ENCODE measurements at regions not wholly inside any gene's neighbourhood (a gene's known extent, or its start where the extent isn't known, plus 50 kb on each side); places are given as distances from the start of the nearest gene placed in this dataset.
"Not testable (repeated sequence)": the region's sequence is repeated elsewhere in the genome, so short reads cannot be mapped to it uniquely, and the experiment has no call there.

DNA sequence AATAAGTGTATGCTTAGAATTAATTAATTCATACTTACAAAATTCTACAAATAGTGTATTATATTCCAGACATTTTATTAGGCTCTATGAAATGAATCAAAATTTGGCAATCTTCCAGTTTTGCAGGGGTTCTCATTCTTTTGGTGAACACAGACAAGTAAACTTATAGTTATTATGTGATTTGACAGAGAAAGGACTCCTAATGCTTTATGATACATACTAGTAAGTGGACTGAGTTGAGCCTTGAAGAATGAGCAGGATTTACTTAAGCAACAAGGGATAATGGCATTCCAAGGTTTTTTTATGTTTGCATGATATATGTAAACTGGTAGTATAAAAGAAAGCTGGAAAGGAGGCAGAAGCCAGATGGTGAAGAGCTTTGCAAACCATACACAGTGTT lies 145.7 kb upstream of the FERD3L start:
- DNase-seq = no peak

DNA sequence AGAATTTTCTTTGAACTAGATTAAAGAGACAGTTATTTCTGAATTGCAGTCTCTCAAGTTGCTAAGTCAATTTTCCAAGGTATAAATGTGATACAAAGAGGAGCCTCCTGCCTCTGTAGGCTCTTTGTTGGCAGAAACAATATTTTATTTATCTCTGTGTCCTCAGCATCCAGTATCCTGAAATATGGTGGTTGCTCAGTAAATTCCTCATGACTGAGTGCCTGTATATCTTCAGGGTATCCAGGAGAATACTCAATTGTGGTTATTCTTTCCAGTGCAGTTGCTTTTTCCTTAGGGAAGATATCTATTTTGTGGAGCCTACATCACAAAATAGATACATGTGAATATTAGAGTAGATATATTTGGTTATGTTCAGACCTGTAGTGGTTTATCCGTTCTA lies 144.8 kb upstream of the FERD3L start:
- DNase-seq = no peak

DNA sequence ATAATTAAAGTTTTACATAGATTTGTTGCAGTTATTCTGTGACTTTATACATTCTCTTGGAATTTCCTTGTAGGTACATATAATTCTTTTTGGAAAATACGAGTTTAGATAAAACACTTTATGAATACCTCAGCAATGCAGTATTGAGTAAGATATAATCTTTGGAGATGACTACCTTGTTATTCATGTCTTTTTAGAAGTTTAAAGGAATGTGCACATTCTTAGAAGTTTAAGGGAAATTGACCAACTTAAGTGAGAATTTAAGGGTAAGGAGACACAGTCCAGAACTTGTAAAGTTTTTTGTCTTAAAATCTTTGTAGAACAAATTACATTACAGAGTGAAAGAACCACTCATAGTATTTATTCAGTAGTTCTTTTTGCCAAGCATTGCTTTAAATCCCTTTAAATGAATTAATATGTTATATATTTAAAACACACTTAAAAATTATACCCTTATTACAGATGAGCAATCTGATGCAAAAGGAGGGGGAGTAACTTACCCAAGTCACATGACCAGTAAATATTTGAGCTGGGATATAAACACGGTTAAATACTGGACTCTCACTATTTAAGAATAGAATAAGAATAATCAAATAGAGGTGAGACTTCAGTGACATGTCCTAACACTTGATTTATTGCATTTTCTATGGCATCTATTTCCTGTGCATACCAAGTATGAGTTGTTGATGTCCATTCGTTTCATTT lies 139.5 kb upstream of the FERD3L start:
- no peak for DNase-seq

DNA sequence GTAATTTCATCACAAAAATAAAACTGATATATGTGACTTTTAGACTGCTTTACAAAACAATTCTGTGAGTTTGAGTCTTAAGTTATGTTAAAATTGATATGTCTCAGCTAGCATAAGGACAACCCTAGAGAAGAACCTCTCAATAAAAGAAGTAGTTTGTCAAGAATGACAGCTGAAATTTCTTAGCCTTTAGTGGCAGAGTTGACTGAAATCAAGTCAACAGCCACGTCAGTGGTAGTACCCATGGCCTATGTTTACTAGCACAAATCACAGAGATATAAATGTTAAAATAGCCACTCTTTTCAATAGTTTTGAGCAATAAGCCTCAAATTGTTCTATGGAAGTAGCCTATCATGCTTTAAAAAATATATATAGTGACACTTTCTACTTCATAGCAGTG lies 138.9 kb upstream of the FERD3L start:
- no peak for DNase-seq

DNA sequence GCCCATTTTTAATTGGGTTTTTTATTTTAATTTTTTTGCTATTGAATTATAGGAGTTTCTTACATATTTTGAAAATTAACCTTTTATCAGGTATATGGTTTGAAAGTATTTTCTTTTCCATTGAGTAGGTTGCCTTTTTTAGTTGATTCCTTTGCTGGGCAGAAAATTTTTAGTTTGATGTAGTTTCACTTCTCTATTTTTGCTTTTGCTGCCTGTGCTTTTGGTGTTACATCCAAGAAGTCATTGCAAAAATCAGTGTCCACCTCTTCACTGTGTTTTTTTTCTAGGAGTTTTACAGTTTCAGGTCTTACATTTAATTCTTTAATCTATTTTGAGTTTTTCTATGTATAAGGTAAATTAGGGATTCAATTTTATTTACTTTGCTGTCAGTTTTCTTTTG lies 129.8 kb upstream of the FERD3L start:
- no peak for DNase-seq

DNA sequence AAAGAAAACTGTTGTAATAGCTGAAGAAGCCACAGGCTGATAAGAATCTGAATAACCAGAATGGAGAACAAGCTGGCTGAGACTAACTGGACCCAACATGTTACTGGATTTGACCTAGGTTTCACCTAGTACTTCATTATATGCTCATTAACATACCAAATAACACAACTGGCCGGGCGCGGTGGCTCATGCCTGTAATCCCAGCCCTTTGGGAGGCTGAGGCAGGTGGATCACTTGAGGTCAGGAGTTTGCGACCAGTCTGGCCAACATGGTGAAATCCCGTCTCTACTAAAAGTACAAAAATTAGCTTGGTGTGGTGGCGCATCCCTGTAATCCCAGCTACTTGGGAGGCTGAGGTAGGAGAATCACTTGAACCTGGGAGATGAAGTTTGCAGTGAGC lies 127.1 kb upstream of the FERD3L start:
- not testable (repeated sequence) for DNase-seq

DNA sequence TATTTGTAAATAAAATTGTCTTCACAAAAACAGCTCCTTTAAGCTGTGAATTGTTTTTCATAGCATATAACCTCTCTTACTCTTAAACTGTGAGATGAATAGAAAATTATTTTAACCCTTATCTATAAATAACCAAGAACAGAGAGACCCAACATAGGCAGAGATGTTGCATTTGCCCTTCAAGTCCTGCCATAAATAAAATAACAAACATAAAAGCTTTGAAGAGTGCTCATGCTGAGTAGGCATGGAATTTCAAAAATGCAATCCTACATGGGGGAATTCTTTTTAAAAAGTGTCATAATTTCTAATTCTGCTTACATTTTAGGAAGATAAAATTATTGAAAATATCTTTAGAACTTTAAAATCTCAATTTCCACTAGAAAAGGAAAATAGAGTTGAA lies 124.1 kb upstream of the FERD3L start:
- DNase-seq = no peak

DNA sequence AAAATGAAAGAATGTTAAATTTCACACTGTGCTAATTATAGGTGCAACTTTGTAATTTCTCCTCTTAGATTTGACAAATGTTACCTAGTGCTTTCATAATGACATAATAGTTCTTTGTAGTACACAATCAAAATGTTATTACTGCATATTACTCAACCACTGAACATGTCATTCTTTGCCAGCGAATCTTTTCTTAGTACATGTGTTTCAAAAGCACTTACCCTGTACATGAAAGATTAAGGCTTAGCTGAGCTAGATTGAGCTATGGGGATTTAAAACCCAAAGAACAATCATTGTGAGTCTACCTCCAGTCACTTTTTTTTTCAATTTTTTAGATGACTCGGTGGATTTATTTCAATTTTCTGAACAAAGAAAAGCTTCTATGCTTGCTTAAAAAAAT lies 123.5 kb upstream of the FERD3L start:
- DNase-seq = no peak

DNA sequence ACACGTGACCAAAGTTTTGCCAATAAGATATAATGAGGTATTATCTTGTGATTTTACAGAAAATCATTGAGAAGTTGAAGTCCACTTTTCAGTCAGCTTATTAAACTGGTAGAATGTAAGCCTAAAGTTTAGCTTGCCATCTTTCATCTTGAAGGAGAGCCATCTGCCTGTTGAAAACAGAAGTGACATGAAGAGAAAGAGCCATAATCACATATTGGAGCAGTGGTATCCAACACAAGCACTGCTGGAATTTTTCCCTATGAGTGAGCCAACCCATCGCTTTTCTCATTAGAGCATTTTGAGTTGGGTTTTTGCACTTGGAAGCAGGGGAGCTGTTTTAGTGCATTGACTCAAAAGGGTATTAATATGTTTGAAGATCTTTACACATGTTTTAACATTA lies 117.6 kb upstream of the FERD3L start:
- peak; percentile 21 for DNase-seq

DNA sequence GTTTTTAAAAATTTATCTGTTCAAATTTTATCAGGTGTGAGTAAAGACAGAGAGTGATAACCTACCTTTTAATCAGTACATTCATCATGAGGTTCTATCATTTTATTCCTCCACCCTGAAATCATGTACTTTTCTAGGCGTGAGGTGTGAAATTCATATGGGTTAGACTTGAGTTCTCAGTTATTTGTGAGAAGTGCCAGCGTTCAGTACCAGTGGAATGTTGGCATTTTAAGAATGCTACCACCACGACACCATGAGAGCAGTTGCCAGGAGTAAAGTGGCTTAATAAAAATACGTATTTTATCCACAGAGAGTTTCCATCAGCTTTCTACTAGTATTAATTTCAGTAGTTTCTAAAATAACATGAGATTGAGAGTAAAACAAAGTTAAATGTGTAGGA lies 104.1 kb upstream of the FERD3L start:
- no peak for DNase-seq

DNA sequence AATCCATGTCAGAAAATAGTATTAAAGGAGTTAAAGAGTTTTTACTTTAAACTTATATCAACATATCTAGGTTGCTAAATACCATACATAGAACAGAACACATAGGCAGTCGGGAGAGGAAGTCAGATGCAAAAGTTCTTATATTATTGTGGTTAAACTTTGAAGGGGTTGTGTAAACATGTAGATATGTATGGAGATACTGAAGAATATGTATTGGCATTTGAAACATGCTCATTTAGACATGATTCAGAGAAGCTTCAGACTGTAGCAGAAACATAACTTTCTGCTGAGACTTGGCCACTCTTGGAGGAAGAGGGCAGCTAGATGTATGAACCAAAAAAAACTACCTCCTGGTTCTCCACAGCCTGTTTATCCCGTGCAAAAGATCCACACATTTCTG lies 103.5 kb upstream of the FERD3L start:
- no peak for DNase-seq

DNA sequence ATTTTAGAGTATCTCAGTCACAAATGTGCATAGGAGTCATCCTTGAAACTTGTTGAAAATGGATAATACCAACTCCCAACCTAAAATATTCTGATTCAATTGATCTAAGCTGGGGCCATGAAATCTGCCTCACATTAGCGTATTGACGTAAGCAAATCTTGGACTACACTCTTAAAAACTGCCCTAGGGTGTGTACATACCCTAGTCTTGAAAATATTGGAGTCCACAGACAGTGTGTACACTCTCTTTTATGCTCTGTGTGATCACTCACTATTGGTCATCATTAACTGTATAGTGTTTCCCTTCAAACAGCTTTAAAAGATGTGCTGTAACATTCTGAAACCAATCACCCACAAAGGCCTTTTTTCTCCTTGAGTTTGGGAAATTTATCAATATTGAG lies 102.9 kb upstream of the FERD3L start:
- DNase-seq = no peak

DNA sequence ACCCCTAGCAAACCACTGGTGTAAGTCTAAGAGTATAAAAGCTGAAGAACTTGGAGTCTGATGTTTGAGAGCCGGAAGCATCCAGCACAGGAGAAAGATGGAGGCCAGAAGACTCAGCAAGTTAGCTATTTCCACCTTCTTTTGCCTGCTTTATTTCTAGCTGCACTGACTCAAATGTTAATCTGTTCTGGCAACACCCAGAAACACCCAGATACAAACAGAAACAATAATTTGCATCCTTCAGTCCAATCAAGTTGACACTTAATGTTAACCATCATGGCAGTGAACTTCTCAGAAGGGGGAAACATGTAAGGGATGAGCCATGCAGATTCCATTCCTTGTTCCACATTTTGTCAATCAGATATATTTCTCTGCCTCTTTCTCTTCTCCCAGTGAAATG lies 101.8 kb upstream of the FERD3L start:
- no peak for DNase-seq

DNA sequence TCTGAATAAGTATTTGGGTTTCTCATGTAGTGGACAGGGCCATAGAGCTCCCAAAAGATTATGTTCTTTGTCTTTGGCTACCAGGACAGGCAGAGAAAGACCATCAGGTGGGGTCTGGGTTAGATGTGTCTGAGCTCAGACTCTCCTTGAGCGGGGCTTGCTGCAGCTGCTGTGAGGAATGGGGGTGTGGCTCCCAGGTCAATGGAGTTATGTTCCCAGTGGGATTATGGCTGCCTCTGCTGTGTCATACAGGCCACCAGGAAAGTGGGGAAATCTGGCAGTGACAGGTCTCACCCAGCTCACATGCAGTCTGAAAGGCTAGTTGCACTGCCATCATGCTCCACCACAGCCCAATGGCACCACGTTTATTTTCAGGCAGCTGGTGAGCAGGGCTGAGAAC lies 97.0 kb upstream of the FERD3L start:
- no peak for DNase-seq

DNA sequence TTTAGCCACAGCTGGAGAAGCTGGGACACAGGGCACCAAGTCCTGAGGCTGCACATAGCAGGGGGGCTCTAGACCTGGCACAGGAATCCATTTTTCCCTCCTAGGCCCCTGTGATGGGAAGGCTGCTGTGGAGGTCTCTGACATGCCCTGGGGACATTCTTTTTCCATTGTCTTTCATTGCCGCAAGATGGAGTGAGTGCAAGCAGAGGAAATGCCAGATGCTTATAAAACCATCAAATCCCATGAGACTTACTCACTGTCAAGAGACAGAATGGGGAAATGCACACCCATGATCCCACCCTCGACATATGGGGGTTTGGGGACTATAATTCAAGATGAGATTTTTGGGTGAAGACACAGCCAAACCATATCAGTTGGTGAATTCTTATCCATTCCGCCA lies 94.7 kb upstream of the FERD3L start:
- DNase-seq = no peak

DNA sequence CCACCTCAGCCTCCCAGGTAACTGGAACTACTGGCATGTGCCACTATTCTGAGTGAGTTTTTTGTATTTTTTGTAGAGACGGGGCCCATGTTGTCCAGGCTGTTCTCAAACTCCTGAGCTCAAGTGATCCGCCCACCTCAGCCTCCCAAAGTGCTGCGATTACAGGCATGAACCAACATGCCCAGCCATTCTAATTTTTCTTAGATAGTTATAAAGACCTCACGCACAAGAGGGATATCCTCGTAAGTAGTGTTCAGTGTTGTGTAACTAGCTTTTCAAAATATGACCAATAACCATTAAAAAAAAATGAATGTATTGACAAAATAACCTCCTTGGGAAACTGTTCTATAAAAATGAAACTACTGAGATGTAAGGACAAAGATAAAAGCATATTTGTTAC lies 90.5 kb upstream of the FERD3L start:
- no peak for DNase-seq

DNA sequence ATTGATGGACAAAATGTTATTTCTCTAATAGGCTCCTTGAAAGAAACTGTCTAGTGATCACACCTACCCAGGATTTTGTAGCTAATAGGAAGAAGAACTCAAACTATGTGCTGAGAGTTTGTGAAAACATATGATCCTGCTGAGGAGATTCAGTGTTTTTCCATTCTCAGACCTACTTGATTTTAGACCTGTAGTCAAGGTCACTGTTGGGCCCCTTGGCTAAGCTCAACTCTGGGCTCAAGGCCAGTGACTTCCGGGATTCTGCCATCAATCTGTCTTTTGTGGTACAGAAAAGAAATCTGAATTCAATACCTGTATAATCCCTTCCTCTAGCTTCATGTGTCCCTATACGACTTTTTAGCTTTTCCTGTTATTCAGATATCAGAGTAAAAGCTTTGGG lies 79.7 kb upstream of the FERD3L start:
- no peak for DNase-seq

DNA sequence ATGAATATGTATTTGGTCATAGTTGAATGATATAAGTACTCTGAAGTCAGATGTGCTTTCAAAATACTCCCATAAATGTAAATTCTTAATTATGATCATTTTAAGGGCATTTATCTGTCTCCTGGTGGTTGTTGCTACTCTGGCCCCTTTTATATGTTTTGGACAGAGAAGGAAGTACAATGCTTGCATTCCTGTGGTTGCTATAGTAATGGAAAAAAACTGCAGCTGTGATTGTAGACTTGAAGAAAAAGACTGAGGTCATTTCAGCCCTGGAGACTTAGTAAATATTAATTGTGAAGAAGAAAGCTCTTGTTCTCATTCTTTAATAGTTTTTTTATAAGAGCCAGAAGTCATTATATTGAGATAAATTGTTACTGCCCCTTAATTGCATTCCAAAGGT lies 70.2 kb upstream of the FERD3L start:
- DNase-seq = peak; percentile 57

DNA sequence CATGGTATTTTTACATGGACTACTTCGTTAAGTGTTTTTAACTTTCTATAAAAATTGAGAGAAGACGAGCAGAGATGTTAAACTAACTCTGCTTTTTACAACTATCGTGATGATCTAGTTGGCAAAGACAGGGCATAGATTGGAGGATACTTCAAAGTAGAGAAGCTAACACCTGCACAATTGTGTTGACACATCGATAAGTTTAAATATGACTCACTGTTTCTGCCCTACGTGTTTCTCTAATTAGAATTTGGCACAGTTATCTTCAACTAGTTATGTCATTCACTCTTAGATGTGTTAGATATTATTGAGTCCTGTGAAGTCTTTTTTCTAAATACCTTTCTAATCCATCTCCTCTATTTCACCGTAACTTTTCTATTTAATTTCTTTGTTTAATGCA lies 68.5 kb upstream of the FERD3L start:
- DNase-seq = no peak

DNA sequence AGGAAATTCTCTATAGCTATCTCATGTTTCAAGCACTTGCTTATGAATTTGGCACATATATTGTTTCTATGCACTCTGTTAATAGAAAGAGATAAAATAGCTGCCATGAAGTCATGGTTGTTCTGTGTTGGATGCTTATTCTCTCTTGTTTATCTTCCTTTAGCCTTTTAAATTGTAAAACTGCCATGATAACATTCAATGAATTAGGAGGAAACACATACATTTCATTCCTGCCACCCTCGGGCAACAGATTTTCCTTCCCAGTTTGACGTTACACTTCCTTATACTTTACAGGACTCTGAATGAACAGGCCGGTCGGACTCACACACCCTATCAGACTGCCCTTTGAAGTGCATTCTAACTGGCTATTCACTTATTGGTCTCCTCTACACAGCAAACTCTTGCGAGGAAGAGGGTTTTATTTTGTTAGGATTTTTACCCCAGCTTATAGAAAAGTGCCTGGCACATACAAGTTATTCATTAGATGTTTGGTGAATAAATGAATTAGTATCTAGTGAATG lies 65.7 kb upstream of the FERD3L start:
- no peak for DNase-seq

DNA sequence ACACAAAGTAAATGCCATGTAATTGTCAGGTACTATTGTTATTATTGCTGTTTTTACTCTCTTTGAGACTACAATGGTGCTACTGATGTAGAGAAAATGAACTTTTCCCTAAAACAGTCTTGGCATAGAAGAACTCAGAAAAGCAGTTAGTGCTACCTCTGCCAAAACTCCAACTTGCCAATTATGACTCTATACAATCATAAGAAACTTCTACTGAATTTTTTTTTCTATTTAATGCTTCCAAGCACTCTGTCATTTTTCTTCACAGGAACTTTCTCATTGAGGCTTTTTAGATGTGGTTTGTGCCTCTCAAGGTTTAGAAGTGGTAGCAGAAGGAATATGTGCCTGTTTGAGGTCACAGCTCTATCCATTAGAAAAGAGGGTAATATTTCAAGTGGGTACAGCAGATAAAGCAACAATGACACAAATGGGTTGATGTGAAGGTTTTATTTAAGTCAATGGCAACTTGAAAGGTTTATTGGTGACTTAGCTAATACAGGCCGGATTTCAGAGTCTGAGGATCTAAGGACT lies 64.0 kb upstream of the FERD3L start:
- peak; percentile 45 for DNase-seq

DNA sequence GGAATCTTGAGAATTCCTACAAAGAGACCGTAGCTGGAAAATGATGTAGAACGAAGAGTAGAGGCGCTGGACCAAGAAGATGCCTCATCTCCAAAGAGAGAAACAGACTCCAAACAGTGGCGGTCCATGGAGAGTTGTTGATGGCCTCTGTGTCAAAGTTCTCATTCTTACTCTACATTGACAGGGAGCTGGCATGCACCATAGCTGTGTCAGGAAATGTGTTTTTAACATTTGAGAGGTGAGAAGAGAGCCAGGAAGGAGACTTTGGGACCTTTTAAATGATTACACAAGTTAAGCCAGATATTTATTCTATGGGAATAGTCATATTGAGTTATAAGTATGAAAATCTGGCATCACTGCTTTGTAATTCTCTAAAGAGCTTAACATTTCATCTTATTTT lies 61.5 kb upstream of the FERD3L start:
- no peak for DNase-seq

DNA sequence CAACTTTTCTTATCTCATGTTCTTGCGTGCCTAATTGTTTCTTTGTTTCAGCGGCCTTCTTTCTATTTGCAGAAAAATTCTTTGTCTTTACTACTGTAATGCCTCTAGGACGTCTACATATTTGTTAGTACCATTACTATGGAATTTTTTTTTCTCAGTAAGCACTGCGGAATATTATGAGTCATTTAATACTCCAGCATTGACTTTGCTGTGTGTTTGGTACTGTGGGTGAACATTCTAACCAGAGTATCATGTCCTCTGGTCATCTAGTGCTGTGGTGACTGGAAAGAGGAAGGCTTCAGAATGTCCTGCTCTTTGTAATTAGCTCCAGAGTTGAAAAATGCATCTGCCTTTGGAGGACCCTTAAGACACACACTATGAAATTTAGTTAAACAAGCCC lies 58.5 kb upstream of the FERD3L start:
- DNase-seq = no peak

DNA sequence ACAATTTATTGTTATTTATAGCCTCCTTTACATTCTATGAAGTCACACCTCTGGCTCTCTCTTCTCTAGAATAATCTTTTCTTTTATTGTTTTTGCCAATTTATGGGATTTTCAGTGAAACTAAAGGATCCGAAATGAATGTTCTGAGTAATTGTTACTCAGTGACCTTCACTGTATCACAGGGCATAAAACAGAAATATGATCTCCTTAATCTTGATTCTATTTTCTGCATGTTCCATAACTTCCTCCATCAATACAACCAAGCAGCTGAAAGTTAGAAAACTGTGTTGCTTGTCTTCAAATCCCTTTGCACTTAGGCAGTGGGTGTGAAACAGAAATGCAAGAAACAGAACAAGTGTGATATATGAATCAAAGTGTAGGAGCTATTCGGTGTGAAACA lies 57.4 kb upstream of the FERD3L start:
- DNase-seq = no peak

All from hindlimb muscle (tissue), 1 donor.